Activated T-cell treated with anti-CD3 and anti-CD28 coated beads, Interleukin-2, amount 50 U/mL, for 24 hours (primary cell): ENCODE measurements at regions not wholly inside any gene's neighbourhood (a gene's known extent, or its start where the extent isn't known, plus 50 kb on each side); places are given as distances from the start of the nearest gene placed in this dataset.

Source experiments
- DNase-seq: peaks from one replicate; pipeline ENCODE4 v3.0.0-alpha.2; 2020
- H3K27ac Mint-ChIP-seq: 2 replicates; pipeline ENCODE4 v1.8.0; 2020; ENCODE audit warnings: mild to moderate bottlenecking, mixed read lengths
- H3K27me3 Mint-ChIP-seq: 2 replicates; pipeline ENCODE4 v1.8.0; 2020; ENCODE audit warnings: mixed read lengths
- H3K36me3 Mint-ChIP-seq: 2 replicates; pipeline ENCODE4 v1.8.0; 2020; ENCODE audit warnings: low read depth, mixed read lengths
- H3K4me1 Mint-ChIP-seq: 2 replicates; pipeline ENCODE4 v1.8.0; 2020; ENCODE audit warnings: low read depth, mixed read lengths
- H3K4me3 Mint-ChIP-seq: 2 replicates; pipeline ENCODE4 v1.8.0; 2020; ENCODE audit warnings: mild to moderate bottlenecking, moderate library complexity, mixed read lengths
- H3K9me3 Mint-ChIP-seq: 2 replicates; pipeline ENCODE4 v1.8.0; 2020; ENCODE audit warnings: mixed read lengths

DNA sequence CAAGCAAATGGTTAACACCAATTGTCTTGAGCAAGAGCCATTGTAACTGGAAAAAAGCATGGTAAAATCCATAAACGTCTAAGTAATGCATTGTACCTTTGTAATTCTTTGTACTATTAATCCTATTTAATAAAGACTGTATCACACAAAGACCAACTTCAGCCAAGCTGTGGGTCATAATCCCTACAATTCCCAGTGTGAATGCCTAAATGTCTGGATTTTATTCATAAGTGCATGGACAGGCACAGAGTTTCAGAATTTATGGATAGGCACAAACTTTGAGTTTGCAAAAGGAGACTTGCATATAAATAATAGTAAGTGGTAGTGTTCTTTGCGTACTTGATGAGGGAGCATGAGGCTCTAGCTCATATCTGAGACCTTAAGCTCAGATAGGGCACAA, 1280.2 kb upstream of the WWC1 start:
- no peak for DNase-seq
- H3K9me3 Mint-ChIP-seq, result peaks cover 4% of the 10 kb centered on the region

GRCh38 chr5:167012123-167013034, 1279.1 kb upstream of the WWC1 start:
- no peak for DNase-seq
- Mint-ChIP-seq H3K36me3 (no peaks in the 10 kb centered on the region), H3K27ac (no peak overlapping the region), H3K4me3 (no peak overlapping the region), H3K4me1 (no peaks in the 10 kb centered on the region), H3K9me3 (peaks cover 4% of the 10 kb centered on the region), H3K27me3 (no peaks in the 10 kb centered on the region)

More for the DNA sequence above, 1280.2 kb upstream of the WWC1 start:
- H3K4me3 Mint-ChIP-seq, result no peak overlapping the region
- no peaks in the 10 kb centered on the region for H3K27me3 Mint-ChIP-seq
- no peaks in the 10 kb centered on the region for H3K36me3 Mint-ChIP-seq
- no peak overlapping the region for H3K27ac Mint-ChIP-seq
- no peaks in the 10 kb centered on the region for H3K4me1 Mint-ChIP-seq

DNA sequence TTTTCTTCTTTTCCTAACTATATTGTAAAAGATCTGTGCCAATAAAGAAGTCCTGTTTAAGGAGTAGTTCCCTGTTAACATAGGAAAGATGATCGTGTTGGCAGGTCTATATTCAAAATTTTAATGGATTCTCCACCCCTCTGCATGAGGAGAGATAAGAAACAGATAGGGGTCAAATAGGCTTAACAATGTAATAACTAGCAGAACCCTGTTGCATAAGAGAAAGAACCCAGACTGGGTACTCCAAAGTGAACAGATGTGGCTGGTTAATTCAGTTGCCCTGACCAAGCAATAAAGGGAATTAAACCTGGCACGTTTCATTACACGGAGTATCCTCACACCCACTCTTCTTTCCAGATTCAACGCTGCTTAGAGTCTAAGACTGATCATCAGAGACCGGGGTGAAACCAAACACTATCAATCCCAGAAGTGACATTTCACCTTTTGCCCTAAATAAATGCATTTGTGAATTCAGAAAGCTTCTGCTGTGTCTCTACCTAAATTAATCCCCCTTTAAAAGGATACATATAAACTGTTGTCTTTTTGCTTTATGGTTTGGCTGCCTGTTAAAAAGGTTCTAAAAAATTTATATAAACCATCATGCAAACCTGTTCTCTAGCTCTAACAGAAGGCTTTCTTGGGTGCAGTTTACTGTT, 1276.9 kb upstream of the WWC1 start:
- Mint-ChIP-seq H3K36me3 (no peaks in the 10 kb centered on the region), H3K27me3 (no peaks in the 10 kb centered on the region), H3K9me3 (peaks cover 2% of the 10 kb centered on the region), H3K4me1 (no peaks in the 10 kb centered on the region), H3K27ac (no peak overlapping the region), H3K4me3 (no peak overlapping the region)
- no peak for DNase-seq

- H3K27me3 Mint-ChIP-seq, result no peaks in the 10 kb centered on the region
- no peak overlapping the region for H3K4me3 Mint-ChIP-seq
- H3K36me3 Mint-ChIP-seq, result no peaks in the 10 kb centered on the region
These were observed 1271.0 kb upstream of the WWC1 start for GRCh38 chr5:167020418-167020817.

GRCh38 chr5:167029488-167029887, 1262.0 kb upstream of the WWC1 start:
- DNase-seq, result no peak
- no peaks in the 10 kb centered on the region for H3K36me3 Mint-ChIP-seq
- H3K4me3 Mint-ChIP-seq, result no peak overlapping the region
- peaks cover 4% of the 10 kb centered on the region for H3K9me3 Mint-ChIP-seq
- H3K27ac Mint-ChIP-seq, result no peak overlapping the region
- no peaks in the 10 kb centered on the region for H3K27me3 Mint-ChIP-seq
- H3K4me1 Mint-ChIP-seq, result no peaks in the 10 kb centered on the region

More at GRCh38 chr5:167020418-167020817, 1271.0 kb upstream of the WWC1 start:
- DNase-seq, result no peak
- no peaks in the 10 kb centered on the region for H3K4me1 Mint-ChIP-seq
- H3K9me3 Mint-ChIP-seq, result no peaks in the 10 kb centered on the region
- H3K27ac Mint-ChIP-seq, result no peak overlapping the region

GRCh38 chr5:167030500-167031120, 1260.8 kb upstream of the WWC1 start:
- no peak overlapping the region for H3K27ac Mint-ChIP-seq
- peaks cover 4% of the 10 kb centered on the region for H3K9me3 Mint-ChIP-seq
- DNase-seq, result no peak
- no peak overlapping the region for H3K4me3 Mint-ChIP-seq
- H3K36me3 Mint-ChIP-seq, result no peaks in the 10 kb centered on the region
- no peaks in the 10 kb centered on the region for H3K27me3 Mint-ChIP-seq
- no peaks in the 10 kb centered on the region for H3K4me1 Mint-ChIP-seq

- DNase-seq, result no peak
- H3K27me3 Mint-ChIP-seq, result no peaks in the 10 kb centered on the region
- H3K9me3 Mint-ChIP-seq, result peaks cover 10% of the 10 kb centered on the region
- no peak overlapping the region for H3K27ac Mint-ChIP-seq
- no peaks in the 10 kb centered on the region for H3K4me1 Mint-ChIP-seq
- H3K4me3 Mint-ChIP-seq, result no peak overlapping the region
- no peaks in the 10 kb centered on the region for H3K36me3 Mint-ChIP-seq
These were observed 1254.9 kb upstream of the WWC1 start for GRCh38 chr5:167036585-167036984.

GRCh38 chr5:167049043-167049663, 1242.3 kb upstream of the WWC1 start:
- no peak for DNase-seq
- no peak overlapping the region for H3K27ac Mint-ChIP-seq
- no peaks in the 10 kb centered on the region for H3K27me3 Mint-ChIP-seq
- H3K9me3 Mint-ChIP-seq, result peaks cover 2% of the 10 kb centered on the region
- no peak overlapping the region for H3K4me3 Mint-ChIP-seq
- no peaks in the 10 kb centered on the region for H3K4me1 Mint-ChIP-seq
- no peaks in the 10 kb centered on the region for H3K36me3 Mint-ChIP-seq

- H3K4me3 Mint-ChIP-seq, result no peak overlapping the region
- H3K9me3 Mint-ChIP-seq, result peaks cover 5% of the 10 kb centered on the region
- no peak overlapping the region for H3K27ac Mint-ChIP-seq
- DNase-seq, result no peak
- no peaks in the 10 kb centered on the region for H3K27me3 Mint-ChIP-seq
- no peaks in the 10 kb centered on the region for H3K4me1 Mint-ChIP-seq
- H3K36me3 Mint-ChIP-seq, result no peaks in the 10 kb centered on the region
These were observed 1241.5 kb upstream of the WWC1 start for GRCh38 chr5:167049771-167050567.

DNA sequence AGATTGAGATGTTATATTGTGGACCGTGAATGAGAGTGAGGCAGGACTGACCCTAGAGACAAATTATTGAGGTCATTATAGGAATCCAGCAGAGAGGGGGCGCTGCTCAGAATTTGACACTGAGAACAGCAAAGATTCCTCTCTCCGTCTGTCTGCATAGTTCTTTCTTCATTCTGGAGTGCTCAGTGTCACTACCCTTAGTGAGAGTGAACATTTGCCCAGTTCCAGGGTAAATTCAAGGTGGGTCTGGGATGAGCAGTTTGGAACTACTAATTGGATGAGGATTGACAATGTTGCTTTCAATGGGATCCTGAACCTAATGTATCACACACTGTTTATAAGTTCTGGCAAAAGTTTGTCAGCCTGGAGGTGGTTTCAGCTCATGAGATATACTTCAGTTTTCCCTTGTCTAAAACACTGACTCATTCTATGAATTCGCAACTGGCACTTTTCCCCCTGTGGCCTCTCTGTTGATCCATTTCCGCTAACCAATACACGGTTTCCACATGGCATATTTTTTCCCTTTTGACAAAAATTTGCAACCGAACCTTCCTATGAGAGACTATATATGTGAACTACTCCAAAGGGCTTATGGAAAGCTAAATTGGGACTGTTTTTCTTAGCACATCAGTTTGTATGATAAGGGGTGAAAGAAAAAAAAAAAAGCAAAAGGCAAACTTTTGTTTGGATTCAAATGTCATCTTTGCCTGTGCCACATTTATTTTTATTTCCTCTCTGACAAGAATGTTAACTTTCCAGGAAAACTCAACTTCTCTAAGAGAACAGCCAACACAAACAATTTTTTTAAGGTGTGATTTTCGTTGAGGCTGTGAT, 1240.7 kb upstream of the WWC1 start:
- no peaks in the 10 kb centered on the region for H3K36me3 Mint-ChIP-seq
- H3K4me3 Mint-ChIP-seq, result no peak overlapping the region
- no peak for DNase-seq
- H3K9me3 Mint-ChIP-seq, result peaks cover 5% of the 10 kb centered on the region
- no peak overlapping the region for H3K27ac Mint-ChIP-seq
- no peaks in the 10 kb centered on the region for H3K4me1 Mint-ChIP-seq
- no peaks in the 10 kb centered on the region for H3K27me3 Mint-ChIP-seq

DNA sequence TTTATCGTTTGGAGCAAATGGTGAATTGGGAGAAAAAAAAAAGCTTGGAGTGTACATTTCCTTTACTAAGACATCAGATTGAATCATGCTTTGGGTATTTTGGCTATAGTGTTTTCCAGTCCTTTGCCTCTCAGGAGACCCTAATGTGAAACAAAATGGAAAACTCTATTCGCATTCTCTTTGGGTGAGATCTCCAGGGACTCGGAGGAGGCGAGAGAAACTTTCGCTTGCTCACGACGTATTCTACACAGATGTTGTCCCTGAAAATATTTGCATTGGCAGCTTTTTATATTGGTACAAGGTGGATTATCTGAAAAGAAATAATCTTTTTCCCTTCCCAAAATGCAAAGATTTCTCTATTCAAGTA, 1240.1 kb upstream of the WWC1 start:
- H3K4me3 Mint-ChIP-seq, result no peak overlapping the region
- H3K4me1 Mint-ChIP-seq, result no peaks in the 10 kb centered on the region
- H3K27me3 Mint-ChIP-seq, result no peaks in the 10 kb centered on the region
- no peak for DNase-seq
- H3K9me3 Mint-ChIP-seq, result peaks cover 5% of the 10 kb centered on the region
- H3K36me3 Mint-ChIP-seq, result no peaks in the 10 kb centered on the region
- no peak overlapping the region for H3K27ac Mint-ChIP-seq

- Mint-ChIP-seq H3K36me3 (no peaks in the 10 kb centered on the region), H3K4me3 (no peak overlapping the region), H3K27me3 (no peaks in the 10 kb centered on the region), H3K4me1 (no peaks in the 10 kb centered on the region), H3K9me3 (peaks cover 5% of the 10 kb centered on the region), H3K27ac (no peak overlapping the region)
- no peak for DNase-seq
These were observed 1238.7 kb upstream of the WWC1 start for GRCh38 chr5:167052791-167053190.

DNA sequence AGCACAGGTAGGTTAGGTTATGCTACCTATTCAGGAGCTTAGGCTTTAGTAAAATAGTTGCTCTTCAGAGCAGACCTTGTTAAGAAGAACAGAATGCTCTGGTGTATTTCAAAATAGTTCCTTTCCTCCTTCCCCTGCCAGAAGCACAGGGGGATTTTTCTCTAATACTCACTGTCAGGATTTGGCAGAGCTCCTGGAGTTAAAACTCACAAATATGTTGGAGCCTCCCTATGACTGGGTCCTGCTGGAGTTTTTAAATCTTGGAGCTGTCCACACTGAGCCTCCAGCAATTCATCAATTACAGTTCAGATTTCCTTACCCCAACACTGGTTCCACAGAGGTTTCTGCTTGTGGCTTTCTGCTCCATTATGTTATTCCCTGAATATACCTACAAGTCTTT, 1233.8 kb upstream of the WWC1 start:
- Mint-ChIP-seq H3K4me3 (no peak overlapping the region), H3K9me3 (peaks cover 3% of the 10 kb centered on the region), H3K27ac (no peak overlapping the region), H3K36me3 (no peaks in the 10 kb centered on the region), H3K4me1 (no peaks in the 10 kb centered on the region), H3K27me3 (no peaks in the 10 kb centered on the region)
- no peak for DNase-seq
